ENCODE measurements at regions not wholly inside any gene's neighbourhood (a gene's known extent, or its start where the extent isn't known, plus 50 kb on each side); places are given as distances from the start of the nearest gene placed in this dataset.

DNA sequence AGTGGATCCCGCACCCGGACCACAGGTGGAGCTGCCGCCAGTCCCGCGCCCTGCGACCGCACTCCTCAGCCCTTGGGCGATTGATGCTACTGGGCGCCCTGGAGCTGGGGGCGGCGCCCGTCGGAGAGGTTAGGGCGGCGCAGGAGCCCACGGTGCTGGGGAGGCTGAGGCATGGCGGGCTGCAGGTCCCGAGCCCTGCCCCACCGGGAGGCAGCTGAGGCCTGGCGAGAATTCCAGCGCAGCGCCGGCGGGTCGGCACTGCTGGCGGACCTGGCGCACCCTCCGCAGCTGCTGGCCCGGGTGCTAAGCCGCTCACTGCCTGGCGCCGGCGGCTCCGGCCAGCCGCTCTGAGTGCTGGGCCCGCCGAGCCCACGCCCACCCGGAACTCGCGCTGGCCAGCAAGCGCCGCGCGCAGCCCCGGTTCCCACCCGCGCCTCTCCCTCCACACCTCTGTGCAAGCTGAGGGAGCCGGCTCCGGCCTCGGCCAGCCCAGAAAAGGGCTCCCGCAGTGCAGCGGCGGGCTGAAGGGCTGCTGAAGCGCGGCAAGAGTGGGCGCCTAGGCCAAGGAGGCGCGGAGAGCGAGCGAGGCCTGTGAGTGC is 1256.5 kb downstream of the STIM2 start:
- H3K9ac ChIP-seq (ENCODE audit: control insufficient read depth, insufficient read depth, low read length), result no peak overlapping the region
- H3K4me3 ChIP-seq, result no peak overlapping the region
- no peak overlapping the region for H3K27ac ChIP-seq (ENCODE audit: control insufficient read depth, insufficient read depth)
- no peak overlapping the region for H3K4me2 ChIP-seq (ENCODE audit: control insufficient read depth, insufficient read depth)
- DNase-seq (ENCODE audit: low read depth, low spot score) (no peak), FAIRE-seq (no peak), ATAC-seq (no peak)
- H3K36me3 ChIP-seq (ENCODE audit: control insufficient read depth in 2 of 2, insufficient read depth in 2 of 2, low read length in 1 of 2), result no peaks in the 10 kb centered on the region
- WGBS (ENCODE audit: insufficient coverage, insufficient replicate concordance, low lambda C conversion rate, missing lambda C conversion rate), result 86% methylated on average over 33 of the region's 61 CpGs
- no peaks in the 10 kb centered on the region for H3K4me1 ChIP-seq (ENCODE audit: control insufficient read depth, insufficient read depth, low read length)
- H4K20me1 ChIP-seq (ENCODE audit: control insufficient read depth, insufficient read depth), result no peaks in the 10 kb centered on the region
- H3K79me2 ChIP-seq (ENCODE audit: control insufficient read depth, insufficient read depth, low read length), result no peaks in the 10 kb centered on the region
- ChIA-PET CTCF (interaction anchor here (1.3 kb wide), 1 partner anchor 109 kb away, joined by 3 read pairs; no protein-coding TSS in a partner anchor), SMC1A (ENCODE audit: uncharacterized antibody, unreplicated experiment) (no interaction called here), POLR2A (no interaction called here), RAD21 (ENCODE audit: unreplicated experiment) (no interaction called here)
- no peaks in the 10 kb centered on the region for H3K27me3 ChIP-seq (replicated peaks in 1 of 2; ENCODE audit: control insufficient read depth in 2 of 2, insufficient read depth in 2 of 2, low read length in 1 of 2)
- BruUV-seq (replicated peaks), result no TSS peak
- intact Hi-C loops (cut with micrococcal nuclease; ENCODE audit: unreplicated experiment), result no loop called here
- no peak for TF ChIP-seq RAD21 (IDR thresholded peaks at IDR 0.05; ENCODE audit: insufficient read depth, low read depth, low read length)
- TF ChIP-seq EP300 (IDR thresholded peaks at IDR 0.05; ENCODE audit: borderline replicate concordance in 1 of 2, control insufficient read depth in 1 of 2, low read depth in 2 of 2, low read length in 2 of 2), result no peak
- TF ChIP-seq SMC3 (IDR thresholded peaks at IDR 0.05; ENCODE audit: borderline replicate concordance, low read length), result no peak
- TF ChIP-seq, protein P1, sequence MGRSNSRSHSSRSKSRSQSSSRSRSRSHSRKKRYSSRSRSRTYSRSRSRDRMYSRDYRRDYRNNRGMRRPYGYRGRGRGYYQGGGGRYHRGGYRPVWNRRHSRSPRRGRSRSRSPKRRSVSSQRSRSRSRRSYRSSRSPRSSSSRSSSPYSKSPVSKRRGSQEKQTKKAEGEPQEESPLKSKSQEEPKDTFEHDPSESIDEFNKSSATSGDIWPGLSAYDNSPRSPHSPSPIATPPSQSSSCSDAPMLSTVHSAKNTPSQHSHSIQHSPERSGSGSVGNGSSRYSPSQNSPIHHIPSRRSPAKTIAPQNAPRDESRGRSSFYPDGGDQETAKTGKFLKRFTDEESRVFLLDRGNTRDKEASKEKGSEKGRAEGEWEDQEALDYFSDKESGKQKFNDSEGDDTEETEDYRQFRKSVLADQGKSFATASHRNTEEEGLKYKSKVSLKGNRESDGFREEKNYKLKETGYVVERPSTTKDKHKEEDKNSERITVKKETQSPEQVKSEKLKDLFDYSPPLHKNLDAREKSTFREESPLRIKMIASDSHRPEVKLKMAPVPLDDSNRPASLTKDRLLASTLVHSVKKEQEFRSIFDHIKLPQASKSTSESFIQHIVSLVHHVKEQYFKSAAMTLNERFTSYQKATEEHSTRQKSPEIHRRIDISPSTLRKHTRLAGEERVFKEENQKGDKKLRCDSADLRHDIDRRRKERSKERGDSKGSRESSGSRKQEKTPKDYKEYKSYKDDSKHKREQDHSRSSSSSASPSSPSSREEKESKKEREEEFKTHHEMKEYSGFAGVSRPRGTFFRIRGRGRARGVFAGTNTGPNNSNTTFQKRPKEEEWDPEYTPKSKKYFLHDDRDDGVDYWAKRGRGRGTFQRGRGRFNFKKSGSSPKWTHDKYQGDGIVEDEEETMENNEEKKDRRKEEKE (IDR thresholded peaks at IDR 0.05), result no peak
- no peak for TF ChIP-seq ESRRA (IDR thresholded peaks at IDR 0.05; ENCODE audit: low read length)
- no peak for TF ChIP-seq TARDBP (IDR thresholded peaks at IDR 0.05; ENCODE audit: borderline replicate concordance)
- TF ChIP-seq POU2F2 (IDR thresholded peaks at IDR 0.05; ENCODE audit: borderline replicate concordance, low read depth, low read length), result no peak
- TF ChIP-seq NBN (IDR thresholded peaks at IDR 0.05), result no peak
- no peak for TF ChIP-seq NFIC (IDR thresholded peaks at IDR 0.05; ENCODE audit: low read depth, low read length)
- no peak for TF ChIP-seq TCF3 (IDR thresholded peaks at IDR 0.05; ENCODE audit: borderline replicate concordance, insufficient read depth, low read depth, low read length)
- TF ChIP-seq POLR2AphosphoS2 (IDR thresholded peaks at IDR 0.05; ENCODE audit: low read depth, low read length), result no peak
- TF ChIP-seq GABPA (IDR thresholded peaks at IDR 0.05; ENCODE audit: low read depth), result no peak
- in situ Hi-C loops (cut with MboI), result no loop called here
- no peaks in the 10 kb centered on the region; the same call in 2 of the 3 replicates for H3K9me3 ChIP-seq (replicated peaks; ENCODE audit: control insufficient read depth, insufficient read depth, low read length)
- no peak overlapping the region for H2AFZ ChIP-seq (ENCODE audit: control insufficient read depth, low read depth, low read length)

Measured in GM12878 (cell line).